ENCODE measurements at regions not wholly inside any gene's neighbourhood (a gene's known extent, or its start where the extent isn't known, plus 50 kb on each side); places are given as distances from the start of the nearest gene placed in this dataset.

DNA sequence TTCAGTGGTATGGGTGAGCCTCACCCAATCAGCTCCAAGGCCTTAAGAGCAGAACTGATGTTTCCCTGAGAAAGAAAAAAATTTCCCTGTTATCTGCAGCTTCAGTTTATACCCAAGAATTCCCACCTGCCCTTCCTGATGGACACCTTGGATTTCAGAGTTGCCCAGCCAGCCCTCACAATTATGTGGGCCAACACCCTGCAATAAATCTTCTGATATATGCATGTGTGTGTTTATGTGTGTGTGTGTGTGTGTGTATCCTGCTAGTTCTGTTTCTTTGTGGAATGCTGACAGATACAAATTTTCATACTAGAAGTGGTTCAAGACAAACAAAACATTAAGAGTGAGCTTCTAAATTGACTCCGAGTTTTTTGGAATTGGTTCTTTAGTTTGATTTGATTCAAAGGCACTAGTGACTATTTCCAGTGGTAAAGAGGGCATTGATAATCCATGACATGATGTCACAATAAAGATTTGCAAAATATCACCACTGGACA, 246.6 kb upstream of the BTBD3 start:
- intact Hi-C loops (cut with micrococcal nuclease) = no loop called here
- H3K4me1 Mint-ChIP-seq = no peaks in the 10 kb centered on the region
- no peak for ATAC-seq (ENCODE audit: low read depth)
- no peaks in the 10 kb centered on the region for H3K27me3 Mint-ChIP-seq
- peaks cover 2% of the 10 kb centered on the region for H3K9me3 Mint-ChIP-seq
- ChIA-PET POLR2A (no interaction called here), CTCF (no interaction called here)
- H3K27ac Mint-ChIP-seq = no peak overlapping the region
- H3K36me3 Mint-ChIP-seq (ENCODE audit: low read depth) = no peaks in the 10 kb centered on the region
- no peak overlapping the region for H3K4me3 Mint-ChIP-seq
- TF ChIP-seq CTCF (IDR thresholded peaks at IDR 0.05) = no peak
- DNase-seq = no peak

- Mint-ChIP-seq H3K4me3 (no peak overlapping the region), H3K4me1 (no peaks in the 10 kb centered on the region), H3K27ac (no peak overlapping the region), H3K36me3 (ENCODE audit: low read depth) (no peaks in the 10 kb centered on the region), H3K27me3 (no peaks in the 10 kb centered on the region), H3K9me3 (no peaks in the 10 kb centered on the region)
- intact Hi-C loops (cut with micrococcal nuclease) = no loop called here
- ATAC-seq (ENCODE audit: low read depth) (no peak), DNase-seq (no peak)
- ChIA-PET CTCF (no interaction called here), POLR2A (no interaction called here)
- TF ChIP-seq CTCF (IDR thresholded peaks at IDR 0.05) = no peak
These were observed 244.7 kb upstream of the BTBD3 start for GRCh38 chr20:11672959-11673358.

GRCh38 chr20:11675920-11676629, 241.6 kb upstream of the BTBD3 start:
- ATAC-seq (ENCODE audit: low read depth) (no peak), DNase-seq (no peak)
- Mint-ChIP-seq H3K36me3 (ENCODE audit: low read depth) (no peaks in the 10 kb centered on the region), H3K4me3 (no peak overlapping the region), H3K9me3 (no peaks in the 10 kb centered on the region), H3K4me1 (no peaks in the 10 kb centered on the region), H3K27ac (no peak overlapping the region), H3K27me3 (no peaks in the 10 kb centered on the region)
- ChIA-PET POLR2A (no interaction called here), CTCF (interaction anchor here (0.7 kb wide), 1 partner anchor 1428 kb away, joined by 3 read pairs; no protein-coding TSS in a partner anchor)
- intact Hi-C loops (cut with micrococcal nuclease) = no loop called here
- TF ChIP-seq CTCF (IDR thresholded peaks at IDR 0.05) = no peak

GRCh38 chr20:11676630-11677287, 240.9 kb upstream of the BTBD3 start:
- no peak overlapping the region for H3K4me3 Mint-ChIP-seq
- H3K4me1 Mint-ChIP-seq = no peaks in the 10 kb centered on the region
- ATAC-seq (ENCODE audit: low read depth) (no peak), DNase-seq (no peak)
- CTCF ChIA-PET = no interaction called here
- POLR2A ChIA-PET = no interaction called here
- no peak overlapping the region for H3K27ac Mint-ChIP-seq
- intact Hi-C loops (cut with micrococcal nuclease) = no loop called here
- no peaks in the 10 kb centered on the region for H3K9me3 Mint-ChIP-seq
- no peaks in the 10 kb centered on the region for H3K36me3 Mint-ChIP-seq (ENCODE audit: low read depth)
- peaks cover 2% of the 10 kb centered on the region for H3K27me3 Mint-ChIP-seq
- TF ChIP-seq CTCF (IDR thresholded peaks at IDR 0.05) = no peak

DNA sequence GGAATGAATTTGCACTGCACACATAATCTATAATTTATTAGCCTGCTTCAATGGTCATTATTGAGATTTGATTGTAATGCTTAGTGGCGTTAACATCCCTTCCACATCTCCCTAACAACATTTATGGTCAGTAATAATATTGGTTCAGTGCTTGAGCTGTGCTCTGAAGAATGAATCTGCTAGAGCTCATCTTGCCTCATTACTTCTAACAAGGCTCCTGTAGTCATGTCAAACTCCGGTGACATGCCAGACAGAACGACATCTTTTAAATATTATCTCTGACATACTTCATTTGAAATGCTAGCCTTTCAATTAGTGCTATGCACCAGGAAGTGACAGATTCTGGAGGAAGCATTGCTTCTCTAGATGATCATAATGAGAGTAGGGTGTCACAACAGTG, 240.3 kb upstream of the BTBD3 start:
- TF ChIP-seq CTCF (IDR thresholded peaks at IDR 0.05) = no peak
- ChIA-PET POLR2A (no interaction called here), CTCF (no interaction called here)
- H3K36me3 Mint-ChIP-seq (ENCODE audit: low read depth) = no peaks in the 10 kb centered on the region
- intact Hi-C loops (cut with micrococcal nuclease) = no loop called here
- no peak for ATAC-seq (ENCODE audit: low read depth)
- H3K27me3 Mint-ChIP-seq = peaks cover 2% of the 10 kb centered on the region
- H3K9me3 Mint-ChIP-seq = no peaks in the 10 kb centered on the region
- no peaks in the 10 kb centered on the region for H3K4me1 Mint-ChIP-seq
- H3K27ac Mint-ChIP-seq = no peak overlapping the region
- H3K4me3 Mint-ChIP-seq = no peak overlapping the region
- no peak for DNase-seq

Measured in activated B cell treated with CpG ODN at 0.5 μM for 24 hours (primary cell).